ENCODE measurements at regions not wholly inside any gene's neighbourhood (a gene's known extent, or its start where the extent isn't known, plus 50 kb on each side); places are given as distances from the start of the nearest gene placed in this dataset.

GRCh38 chr16:51487880-51488279, 336.8 kb upstream of the SALL1 start:
- Histone ChIP-seq H3K9me2 (replicated peaks; ENCODE audit: low read depth, low read length) (no peaks in the 10 kb centered on the region), H3K4me3 (ENCODE audit: low read length, poor library complexity, severe bottlenecking) (no peak overlapping the region), H4K20me1 (ENCODE audit: insufficient read depth, low read length, poor library complexity, severe bottlenecking) (no peaks in the 10 kb centered on the region), H3K36me3 (ENCODE audit: insufficient read depth, low read length) (no peaks in the 10 kb centered on the region), H3K4me1 (ENCODE audit: insufficient read depth, low read length, poor library complexity, severe bottlenecking) (no peaks in the 10 kb centered on the region), H3F3A (ENCODE audit: low read depth) (no peaks in the 10 kb centered on the region), H3K27me3 (ENCODE audit: insufficient read depth, low read length, poor library complexity, severe bottlenecking) (no peaks in the 10 kb centered on the region), H3K9ac (ENCODE audit: low read depth, low read length, poor library complexity, severe bottlenecking) (no peak overlapping the region), H3K79me2 (ENCODE audit: insufficient read depth, low read length) (no peaks in the 10 kb centered on the region), H3K9me3 (ENCODE audit: insufficient read depth, low read depth, low read length) (no peaks in the 10 kb centered on the region), H2AFZ (ENCODE audit: low read length) (no peak overlapping the region), H3K4me2 (ENCODE audit: low read depth, low read length, poor library complexity, severe bottlenecking) (no peak overlapping the region)
- TF ChIP-seq CTCF (conservative IDR thresholded peaks at IDR 0.05; ENCODE audit: low read length) (no peak), EZH2phosphoT487 (IDR thresholded peaks at IDR 0.05; ENCODE audit: borderline replicate concordance) (no peak)

- no peaks in the 10 kb centered on the region for H3K9me3 ChIP-seq (ENCODE audit: insufficient read depth, low read depth, low read length)
Observed at GRCh38 chr16:51474414-51475091, 323.5 kb upstream of the SALL1 start.

GRCh38 chr16:51473091-51473490, 322.0 kb upstream of the SALL1 start:
- Histone ChIP-seq H4K20me1 (ENCODE audit: insufficient read depth, low read length, poor library complexity, severe bottlenecking) (no peaks in the 10 kb centered on the region), H3K9ac (ENCODE audit: low read depth, low read length, poor library complexity, severe bottlenecking) (no peak overlapping the region), H3K36me3 (ENCODE audit: insufficient read depth, low read length) (no peaks in the 10 kb centered on the region), H3K4me2 (ENCODE audit: low read depth, low read length, poor library complexity, severe bottlenecking) (no peak overlapping the region), H3F3A (ENCODE audit: low read depth) (no peaks in the 10 kb centered on the region), H2AFZ (ENCODE audit: low read length) (no peak overlapping the region), H3K4me3 (ENCODE audit: low read length, poor library complexity, severe bottlenecking) (no peak overlapping the region), H3K4me1 (ENCODE audit: insufficient read depth, low read length, poor library complexity, severe bottlenecking) (no peaks in the 10 kb centered on the region), H3K9me3 (ENCODE audit: insufficient read depth, low read depth, low read length) (no peaks in the 10 kb centered on the region), H3K9me2 (replicated peaks; ENCODE audit: low read depth, low read length) (no peaks in the 10 kb centered on the region), H3K27me3 (ENCODE audit: insufficient read depth, low read length, poor library complexity, severe bottlenecking) (no peaks in the 10 kb centered on the region), H3K79me2 (ENCODE audit: insufficient read depth, low read length) (no peaks in the 10 kb centered on the region)
- no peak for TF ChIP-seq CTCF (conservative IDR thresholded peaks at IDR 0.05; ENCODE audit: low read length)
- no peak for TF ChIP-seq EZH2phosphoT487 (IDR thresholded peaks at IDR 0.05; ENCODE audit: borderline replicate concordance)

More at GRCh38 chr16:51474414-51475091, 323.5 kb upstream of the SALL1 start:
- H3K36me3 ChIP-seq (ENCODE audit: insufficient read depth, low read length), result no peaks in the 10 kb centered on the region
- H3K79me2 ChIP-seq (ENCODE audit: insufficient read depth, low read length), result no peaks in the 10 kb centered on the region
- no peak overlapping the region for H3K4me2 ChIP-seq (ENCODE audit: low read depth, low read length, poor library complexity, severe bottlenecking)
- no peaks in the 10 kb centered on the region for H3K4me1 ChIP-seq (ENCODE audit: insufficient read depth, low read length, poor library complexity, severe bottlenecking)
- no peak overlapping the region for H3K4me3 ChIP-seq (ENCODE audit: low read length, poor library complexity, severe bottlenecking)
- TF ChIP-seq CTCF (conservative IDR thresholded peaks at IDR 0.05; ENCODE audit: low read length) (no peak), EZH2phosphoT487 (IDR thresholded peaks at IDR 0.05; ENCODE audit: borderline replicate concordance) (no peak)
- H3K9me2 ChIP-seq (replicated peaks; ENCODE audit: low read depth, low read length), result no peaks in the 10 kb centered on the region
- no peaks in the 10 kb centered on the region for H4K20me1 ChIP-seq (ENCODE audit: insufficient read depth, low read length, poor library complexity, severe bottlenecking)
- H3K9ac ChIP-seq (ENCODE audit: low read depth, low read length, poor library complexity, severe bottlenecking), result no peak overlapping the region
- H3F3A ChIP-seq (ENCODE audit: low read depth), result no peaks in the 10 kb centered on the region
- H2AFZ ChIP-seq (ENCODE audit: low read length), result no peak overlapping the region
- H3K27me3 ChIP-seq (ENCODE audit: insufficient read depth, low read length, poor library complexity, severe bottlenecking), result no peaks in the 10 kb centered on the region
